ENCODE measurements at regions not wholly inside any gene's neighbourhood (a gene's known extent, or its start where the extent isn't known, plus 50 kb on each side); places are given as distances from the start of the nearest gene placed in this dataset.

- Histone ChIP-seq H3K27ac (ENCODE audit: insufficient read depth, low read length, poor library complexity, severe bottlenecking) (no peak overlapping the region), H3K27me3 (replicated peaks; ENCODE audit: control insufficient read depth, insufficient read depth, low read length, poor library complexity, severe bottlenecking) (no peaks in the 10 kb centered on the region), H3K9me3 (ENCODE audit: control insufficient read depth, low read length) (no peaks in the 10 kb centered on the region), H3K4me1 (ENCODE audit: control insufficient read depth, insufficient read depth, low read length, poor library complexity, severe bottlenecking) (no peaks in the 10 kb centered on the region), H3K4me3 (ENCODE audit: insufficient read depth, low read depth, low read length, poor library complexity, severe bottlenecking) (no peak overlapping the region), H3K36me3 (ENCODE audit: control insufficient read depth, insufficient read depth, low read length) (no peaks in the 10 kb centered on the region)
- no peak for DNase-seq
Measured at GRCh38 chr18:46378126-46378863, 274.1 kb downstream of the HAUS1 start.

GRCh38 chr18:46378864-46379207 lies 274.7 kb downstream of the HAUS1 start:
- Histone ChIP-seq H3K27me3 (replicated peaks; ENCODE audit: control insufficient read depth, insufficient read depth, low read length, poor library complexity, severe bottlenecking) (no peaks in the 10 kb centered on the region), H3K9me3 (ENCODE audit: control insufficient read depth, low read length) (no peaks in the 10 kb centered on the region), H3K4me3 (ENCODE audit: insufficient read depth, low read depth, low read length, poor library complexity, severe bottlenecking) (no peak overlapping the region), H3K36me3 (ENCODE audit: control insufficient read depth, insufficient read depth, low read length) (no peaks in the 10 kb centered on the region), H3K27ac (ENCODE audit: insufficient read depth, low read length, poor library complexity, severe bottlenecking) (no peak overlapping the region), H3K4me1 (ENCODE audit: control insufficient read depth, insufficient read depth, low read length, poor library complexity, severe bottlenecking) (no peaks in the 10 kb centered on the region)
- DNase-seq = no peak

GRCh38 chr18:46379323-46379950 lies 275.3 kb downstream of the HAUS1 start:
- Histone ChIP-seq H3K9me3 (ENCODE audit: control insufficient read depth, low read length) (no peaks in the 10 kb centered on the region), H3K4me3 (ENCODE audit: insufficient read depth, low read depth, low read length, poor library complexity, severe bottlenecking) (no peak overlapping the region), H3K4me1 (ENCODE audit: control insufficient read depth, insufficient read depth, low read length, poor library complexity, severe bottlenecking) (no peaks in the 10 kb centered on the region), H3K36me3 (ENCODE audit: control insufficient read depth, insufficient read depth, low read length) (no peaks in the 10 kb centered on the region), H3K27me3 (replicated peaks; ENCODE audit: control insufficient read depth, insufficient read depth, low read length, poor library complexity, severe bottlenecking) (no peaks in the 10 kb centered on the region), H3K27ac (ENCODE audit: insufficient read depth, low read length, poor library complexity, severe bottlenecking) (no peak overlapping the region)
- no peak for DNase-seq

- no peaks in the 10 kb centered on the region for H3K27me3 ChIP-seq (replicated peaks; ENCODE audit: control insufficient read depth, insufficient read depth, low read length, poor library complexity, severe bottlenecking)
- H3K27ac ChIP-seq (ENCODE audit: insufficient read depth, low read length, poor library complexity, severe bottlenecking) = no peak overlapping the region
- DNase-seq = no peak
- H3K4me1 ChIP-seq (ENCODE audit: control insufficient read depth, insufficient read depth, low read length, poor library complexity, severe bottlenecking) = no peaks in the 10 kb centered on the region
- no peaks in the 10 kb centered on the region for H3K9me3 ChIP-seq (ENCODE audit: control insufficient read depth, low read length)
- H3K36me3 ChIP-seq (ENCODE audit: control insufficient read depth, insufficient read depth, low read length) = no peaks in the 10 kb centered on the region
- no peak overlapping the region for H3K4me3 ChIP-seq (ENCODE audit: insufficient read depth, low read depth, low read length, poor library complexity, severe bottlenecking)
Measured at GRCh38 chr18:46385124-46385523, 271.9 kb downstream of the LOXHD1 start.

- DNase-seq = no peak
- Histone ChIP-seq H3K4me1 (ENCODE audit: control insufficient read depth, insufficient read depth, low read length, poor library complexity, severe bottlenecking) (no peaks in the 10 kb centered on the region), H3K27ac (ENCODE audit: insufficient read depth, low read length, poor library complexity, severe bottlenecking) (no peak overlapping the region)
Measured at GRCh38 chr18:46386788-46387187, 270.2 kb downstream of the LOXHD1 start.

GRCh38 chr18:46387441-46388131 lies 269.4 kb downstream of the LOXHD1 start:
- Histone ChIP-seq H3K36me3 (ENCODE audit: control insufficient read depth, insufficient read depth, low read length) (no peaks in the 10 kb centered on the region), H3K27ac (ENCODE audit: insufficient read depth, low read length, poor library complexity, severe bottlenecking) (no peak overlapping the region), H3K27me3 (replicated peaks; ENCODE audit: control insufficient read depth, insufficient read depth, low read length, poor library complexity, severe bottlenecking) (no peaks in the 10 kb centered on the region), H3K4me1 (ENCODE audit: control insufficient read depth, insufficient read depth, low read length, poor library complexity, severe bottlenecking) (no peaks in the 10 kb centered on the region), H3K4me3 (ENCODE audit: insufficient read depth, low read depth, low read length, poor library complexity, severe bottlenecking) (no peak overlapping the region), H3K9me3 (ENCODE audit: control insufficient read depth, low read length) (no peaks in the 10 kb centered on the region)
- no peak for DNase-seq

More at GRCh38 chr18:46386788-46387187, 270.2 kb downstream of the LOXHD1 start:
- Histone ChIP-seq H3K9me3 (ENCODE audit: control insufficient read depth, low read length) (no peaks in the 10 kb centered on the region), H3K4me3 (ENCODE audit: insufficient read depth, low read depth, low read length, poor library complexity, severe bottlenecking) (no peak overlapping the region), H3K27me3 (replicated peaks; ENCODE audit: control insufficient read depth, insufficient read depth, low read length, poor library complexity, severe bottlenecking) (no peaks in the 10 kb centered on the region), H3K36me3 (ENCODE audit: control insufficient read depth, insufficient read depth, low read length) (no peaks in the 10 kb centered on the region)

- Histone ChIP-seq H3K27ac (ENCODE audit: insufficient read depth, low read length, poor library complexity, severe bottlenecking) (no peak overlapping the region), H3K27me3 (replicated peaks; ENCODE audit: control insufficient read depth, insufficient read depth, low read length, poor library complexity, severe bottlenecking) (no peaks in the 10 kb centered on the region), H3K4me3 (ENCODE audit: insufficient read depth, low read depth, low read length, poor library complexity, severe bottlenecking) (no peak overlapping the region), H3K36me3 (ENCODE audit: control insufficient read depth, insufficient read depth, low read length) (no peaks in the 10 kb centered on the region), H3K9me3 (ENCODE audit: control insufficient read depth, low read length) (no peaks in the 10 kb centered on the region), H3K4me1 (ENCODE audit: control insufficient read depth, insufficient read depth, low read length, poor library complexity, severe bottlenecking) (no peaks in the 10 kb centered on the region)
- DNase-seq = no peak
Measured at GRCh38 chr18:46388286-46388685, 268.7 kb downstream of the LOXHD1 start.

- Histone ChIP-seq H3K27me3 (replicated peaks; ENCODE audit: control insufficient read depth, insufficient read depth, low read length, poor library complexity, severe bottlenecking) (no peaks in the 10 kb centered on the region), H3K4me3 (ENCODE audit: insufficient read depth, low read depth, low read length, poor library complexity, severe bottlenecking) (no peak overlapping the region), H3K36me3 (ENCODE audit: control insufficient read depth, insufficient read depth, low read length) (no peaks in the 10 kb centered on the region), H3K27ac (ENCODE audit: insufficient read depth, low read length, poor library complexity, severe bottlenecking) (no peak overlapping the region), H3K4me1 (ENCODE audit: control insufficient read depth, insufficient read depth, low read length, poor library complexity, severe bottlenecking) (no peaks in the 10 kb centered on the region), H3K9me3 (ENCODE audit: control insufficient read depth, low read length) (no peaks in the 10 kb centered on the region)
- no peak for DNase-seq
Measured at GRCh38 chr18:46392576-46392975, 264.4 kb downstream of the LOXHD1 start.

- Histone ChIP-seq H3K27me3 (replicated peaks; ENCODE audit: control insufficient read depth, insufficient read depth, low read length, poor library complexity, severe bottlenecking) (no peaks in the 10 kb centered on the region), H3K27ac (ENCODE audit: insufficient read depth, low read length, poor library complexity, severe bottlenecking) (no peak overlapping the region), H3K4me3 (ENCODE audit: insufficient read depth, low read depth, low read length, poor library complexity, severe bottlenecking) (no peak overlapping the region), H3K9me3 (ENCODE audit: control insufficient read depth, low read length) (no peaks in the 10 kb centered on the region), H3K4me1 (ENCODE audit: control insufficient read depth, insufficient read depth, low read length, poor library complexity, severe bottlenecking) (no peaks in the 10 kb centered on the region), H3K36me3 (ENCODE audit: control insufficient read depth, insufficient read depth, low read length) (no peaks in the 10 kb centered on the region)
- no peak for DNase-seq
Measured at GRCh38 chr18:46393230-46393629, 263.8 kb downstream of the LOXHD1 start.

- no peak for DNase-seq
- no peak overlapping the region for H3K4me3 ChIP-seq (ENCODE audit: insufficient read depth, low read depth, low read length, poor library complexity, severe bottlenecking)
- no peak overlapping the region for H3K27ac ChIP-seq (ENCODE audit: insufficient read depth, low read length, poor library complexity, severe bottlenecking)
- H3K9me3 ChIP-seq (ENCODE audit: control insufficient read depth, low read length) = no peaks in the 10 kb centered on the region
- H3K27me3 ChIP-seq (replicated peaks; ENCODE audit: control insufficient read depth, insufficient read depth, low read length, poor library complexity, severe bottlenecking) = no peaks in the 10 kb centered on the region
- H3K4me1 ChIP-seq (ENCODE audit: control insufficient read depth, insufficient read depth, low read length, poor library complexity, severe bottlenecking) = no peaks in the 10 kb centered on the region
- no peaks in the 10 kb centered on the region for H3K36me3 ChIP-seq (ENCODE audit: control insufficient read depth, insufficient read depth, low read length)
Measured at GRCh38 chr18:46393961-46394360, 263.1 kb downstream of the LOXHD1 start.
